Testis (tissue), 2 donors: ENCODE measurements at regions not wholly inside any gene's neighbourhood (a gene's known extent, or its start where the extent isn't known, plus 50 kb on each side); places are given as distances from the start of the nearest gene placed in this dataset.

Experiments used
- DNase-seq: peaks from one replicate; pipeline ENCODE4 v3.0.0-alpha.2; 2019
- H3K27ac ChIP-seq, 2 donors: fragments of 200-600 bp; sonication (generic); one replicate each; pipeline ENCODE4 v1.5.1; 2019
- H3K27me3 ChIP-seq: fragments of 200-600 bp; sonication (generic); one replicate; pipeline ENCODE4 v1.5.1; 2019
- H3K36me3 ChIP-seq: fragments of 200-600 bp; sonication (generic); one replicate; pipeline ENCODE4 v1.5.1; 2017; ENCODE audit warnings: low read depth; ENCODE audit errors: missing control alignments
- H3K4me1 ChIP-seq: fragments of 200-600 bp; sonication (generic); one replicate; pipeline ENCODE4 v1.5.1; 2019
- H3K4me3 ChIP-seq, 2 donors: fragments of 200-600 bp; sonication (generic); one replicate each; pipeline ENCODE4 v1.5.1; 2017 to 2019
- H3K9me3 ChIP-seq: fragments of 200-600 bp; sonication (generic); one replicate; pipeline ENCODE4 v1.5.1; 2017
- CTCF ChIP-seq, 3 experiments: fragments of 450-650 bp in 2 of 3; fragments of 200-600 bp in 1 of 3; sonication (generic) in 1 of 3; IDR thresholded peaks; one replicate each; pipeline ENCODE4 v1.5.1; 2016 to 2019; ENCODE audit warnings: antibody characterized with exemption in 3 of 3, mild to moderate bottlenecking in 2 of 3, moderate library complexity in 1 of 3
- POLR2A ChIP-seq: fragments of 450-650 bp; IDR thresholded peaks from one replicate; pipeline ENCODE4 v1.6.1; 2017; ENCODE audit warnings: antibody characterized with exemption, mild to moderate bottlenecking, moderate library complexity
- WGBS, 2 donors: methylation state at CpG; one replicate each; pipeline ENCODE4 v1.1.5; 2018; 5-methylcytosine and 5-hydroxymethylcytosine counted together
- intact Hi-C: fragments of 100-400 bp; cut with DNase I; formaldehyde crosslinking; loops from one replicate; pipeline ENCODE4 v1.15.1; 2023; ENCODE audit warnings: low total_unique reads

- H3K27me3 ChIP-seq, result no peaks in the 10 kb centered on the region
- TF ChIP-seq CTCF (IDR thresholded peaks at IDR 0.05) (no peak), POLR2A (no peak)
- H3K4me3 ChIP-seq, result no peak overlapping the region
- no peak for DNase-seq
- H3K36me3 ChIP-seq, result no peaks in the 10 kb centered on the region
- WGBS, 2 donors, result 83 to 93% methylated on average over 7 to 8 of the region's 8 CpGs
- peaks cover 36% of the 10 kb centered on the region for H3K4me1 ChIP-seq
- no peaks in the 10 kb centered on the region for H3K9me3 ChIP-seq
- no peak overlapping the region for H3K27ac ChIP-seq
- intact Hi-C loops, result no loop called here
Measured at GRCh38 chr2:105595536-105595935, 149.2 kb upstream of the NCK2 start.

- DNase-seq, result no peak
- Histone ChIP-seq H3K27me3 (no peaks in the 10 kb centered on the region), H3K4me1 (peaks cover 32% of the 10 kb centered on the region), H3K9me3 (no peaks in the 10 kb centered on the region), H3K27ac (peak overlapping the region in 1 of 2 donors; percentile 42), H3K4me3 (no peak overlapping the region), H3K36me3 (no peaks in the 10 kb centered on the region)
- TF ChIP-seq CTCF (IDR thresholded peaks at IDR 0.05) (no peak), POLR2A (no peak)
- intact Hi-C loops, result no loop called here
- 90 to 94% methylated on average over 11 of the region's 11 CpGs for WGBS, 2 donors
Measured at GRCh38 chr2:105593221-105593967, 151.3 kb upstream of the NCK2 start.

GRCh38 chr2:105592288-105592687 is 152.4 kb upstream of the NCK2 start:
- peak overlapping the region; percentile 2 to 35 for H3K27ac ChIP-seq
- 32 to 52% methylated on average over 6 of the region's 6 CpGs for WGBS, 2 donors
- H3K27me3 ChIP-seq, result no peaks in the 10 kb centered on the region
- H3K9me3 ChIP-seq, result no peaks in the 10 kb centered on the region
- H3K36me3 ChIP-seq, result no peaks in the 10 kb centered on the region
- TF ChIP-seq CTCF (IDR thresholded peaks at IDR 0.05), result no peak
- TF ChIP-seq POLR2A, result no peak
- H3K4me1 ChIP-seq, result peaks cover 21% of the 10 kb centered on the region
- intact Hi-C loops, result no loop called here
- DNase-seq, result peak; percentile 93
- no peak overlapping the region for H3K4me3 ChIP-seq

GRCh38 chr2:105590780-105591660 is 153.7 kb upstream of the NCK2 start:
- H3K27me3 ChIP-seq, result no peaks in the 10 kb centered on the region
- no peaks in the 10 kb centered on the region for H3K9me3 ChIP-seq
- H3K36me3 ChIP-seq, result no peaks in the 10 kb centered on the region
- TF ChIP-seq CTCF (IDR thresholded peaks at IDR 0.05), result no peak
- DNase-seq, result no peak
- H3K4me1 ChIP-seq, result peaks cover 14% of the 10 kb centered on the region
- 77 to 85% methylated on average over 8 of the region's 8 CpGs for WGBS, 2 donors
- intact Hi-C loops, result no loop called here
- H3K27ac ChIP-seq, result peak overlapping the region; percentile 33 to 53
- no peak overlapping the region for H3K4me3 ChIP-seq
